ENCODE measurements at regions not wholly inside any gene's neighbourhood (a gene's known extent, or its start where the extent isn't known, plus 50 kb on each side); places are given as distances from the start of the nearest gene placed in this dataset.

- H3K27ac ChIP-seq, result no peak overlapping the region
- WGBS, 2 donors, result 70 to 75% methylated on average over 2 of the region's 2 CpGs
Measured at GRCh38 chr17:69722518-69722917, 308.0 kb downstream of the MAP2K6 start.

GRCh38 chr17:69723316-69723715, 308.8 kb downstream of the MAP2K6 start:
- TF ChIP-seq POLR2A (IDR thresholded peaks at IDR 0.05) (no peak), CTCF (IDR thresholded peaks at IDR 0.05) (no peak)
- Histone ChIP-seq H3K27ac (no peak overlapping the region), H3K4me3 (no peak overlapping the region), H3K27me3 (no peaks in the 10 kb centered on the region), H3K36me3 (no peaks in the 10 kb centered on the region), H3K9me3 (no peaks in the 10 kb centered on the region), H3K4me1 (peaks cover 0 to 2% (median 0%) of the 10 kb centered on the region in 3 donors)
- WGBS, 2 donors, result 68 to 75% methylated on average over 2 to 3 of the region's 3 CpGs
- intact Hi-C loops (cut with DNase I), result no loop called here
- no peak for DNase-seq

More at GRCh38 chr17:69722518-69722917, 308.0 kb downstream of the MAP2K6 start:
- peaks cover 0 to 1% (median 0%) of the 10 kb centered on the region in 3 donors for H3K4me1 ChIP-seq
- H3K27me3 ChIP-seq, result no peaks in the 10 kb centered on the region
- intact Hi-C loops (cut with DNase I), result no loop called here
- H3K36me3 ChIP-seq, result no peaks in the 10 kb centered on the region
- TF ChIP-seq CTCF (IDR thresholded peaks at IDR 0.05) (no peak), POLR2A (IDR thresholded peaks at IDR 0.05) (no peak)
- DNase-seq, result no peak
- no peaks in the 10 kb centered on the region for H3K9me3 ChIP-seq
- no peak overlapping the region for H3K4me3 ChIP-seq

DNA sequence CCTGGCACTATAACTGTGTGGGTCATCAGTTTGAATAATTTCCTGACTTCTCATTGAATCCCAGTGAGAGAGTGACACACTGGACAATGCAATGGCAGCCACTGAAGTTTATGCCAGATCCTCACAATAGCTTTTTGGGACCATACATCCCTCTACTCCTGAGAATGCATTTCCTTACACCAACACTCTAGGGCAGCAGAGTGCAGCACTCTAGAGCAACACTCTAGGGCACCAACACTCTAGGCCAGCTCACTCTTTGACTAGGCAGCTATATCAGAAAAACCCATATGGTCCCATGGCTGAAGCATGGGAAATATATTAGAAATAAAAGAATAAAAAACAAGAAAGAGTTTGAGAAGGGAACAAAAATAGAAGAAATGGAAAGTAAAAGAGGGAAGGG, 309.2 kb downstream of the MAP2K6 start:
- intact Hi-C loops (cut with DNase I), result no loop called here
- H3K4me1 ChIP-seq, result peaks cover 0 to 6% (median 0%) of the 10 kb centered on the region in 3 donors
- H3K4me3 ChIP-seq, result no peak overlapping the region
- no peaks in the 10 kb centered on the region for H3K9me3 ChIP-seq
- H3K27me3 ChIP-seq, result no peaks in the 10 kb centered on the region
- no peak for DNase-seq
- no peak overlapping the region for H3K27ac ChIP-seq
- TF ChIP-seq CTCF (IDR thresholded peaks at IDR 0.05) (peak in 1 of 6 experiments; percentile 46), POLR2A (IDR thresholded peaks at IDR 0.05) (no peak)
- no peaks in the 10 kb centered on the region for H3K36me3 ChIP-seq

- TF ChIP-seq CTCF (IDR thresholded peaks at IDR 0.05) (no peak), POLR2A (IDR thresholded peaks at IDR 0.05) (no peak)
- 58 to 71% methylated on average over 1 of the region's 1 CpG for WGBS, 2 donors
Measured at GRCh38 chr17:69724238-69724637, 309.7 kb downstream of the MAP2K6 start.

DNA sequence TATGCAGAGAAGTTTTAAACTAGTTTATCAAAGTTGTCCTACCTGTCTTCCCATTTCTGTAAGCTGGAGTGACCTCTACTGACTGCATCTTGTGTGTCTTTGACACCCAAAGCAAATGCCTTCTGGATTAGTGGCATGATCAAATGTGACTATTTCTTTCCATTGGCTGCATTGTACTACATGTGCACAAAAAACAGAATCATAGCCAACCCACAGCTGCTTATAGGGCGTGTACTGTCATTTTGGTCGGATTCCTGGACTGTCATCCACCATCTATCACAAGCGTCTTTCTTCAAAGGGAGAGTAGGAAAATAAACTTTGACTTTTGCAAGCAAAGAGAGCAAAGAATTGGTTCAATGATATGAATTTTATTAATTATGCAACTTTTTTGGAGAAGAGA, 310.6 kb downstream of the MAP2K6 start:
- TF ChIP-seq POLR2A (IDR thresholded peaks at IDR 0.05) (no peak), CTCF (IDR thresholded peaks at IDR 0.05) (no peak)
- Histone ChIP-seq H3K4me1 (peaks cover 0 to 19% (median 0%) of the 10 kb centered on the region in 3 donors), H3K9me3 (no peaks in the 10 kb centered on the region), H3K36me3 (no peaks in the 10 kb centered on the region), H3K4me3 (no peak overlapping the region), H3K27ac (no peak overlapping the region), H3K27me3 (no peaks in the 10 kb centered on the region)
- no peak for DNase-seq
- 47 to 53% methylated on average over 3 of the region's 3 CpGs for WGBS, 2 donors
- intact Hi-C loops (cut with DNase I), result no loop called here

More at GRCh38 chr17:69724238-69724637, 309.7 kb downstream of the MAP2K6 start:
- H3K27ac ChIP-seq, result no peak overlapping the region
- peaks cover 0 to 10% (median 0%) of the 10 kb centered on the region in 3 donors for H3K4me1 ChIP-seq
- H3K9me3 ChIP-seq, result no peaks in the 10 kb centered on the region
- DNase-seq, result no peak
- H3K27me3 ChIP-seq, result no peaks in the 10 kb centered on the region
- no peaks in the 10 kb centered on the region for H3K36me3 ChIP-seq
- intact Hi-C loops (cut with DNase I), result no loop called here
- no peak overlapping the region for H3K4me3 ChIP-seq

Measured in esophagus squamous epithelium (tissue), 5 donors.